LNCaP clone FGC (cell line): ENCODE measurements at regions not wholly inside any gene's neighbourhood (a gene's known extent, or its start where the extent isn't known, plus 50 kb on each side); places are given as distances from the start of the nearest gene placed in this dataset.

Experiments used
- DNase-seq: peaks from one replicate; pipeline ENCODE4 v3.0.0-alpha.2; 2011; ENCODE audit warnings: low read depth
- H3K4me3 ChIP-seq: 2 replicates; pipeline ENCODE4 v1.5.1; 2011; ENCODE audit warnings: mild to moderate bottlenecking, low read depth, low read length, control low read depth
- CTCF ChIP-seq: IDR thresholded peaks from 2 replicates; pipeline ENCODE4 v1.5.1; 2012; ENCODE audit warnings: mild to moderate bottlenecking; ENCODE audit not compliant: control insufficient read depth, insufficient read depth; ENCODE audit errors: extremely low read depth

GRCh38 chr4:125838202-125838601 lies 523.4 kb downstream of the FAT4 start:
- H3K4me3 ChIP-seq = no peak overlapping the region
- no peak for DNase-seq
- TF ChIP-seq CTCF = no peak

GRCh38 chr4:125838924-125839323 lies 524.2 kb downstream of the FAT4 start:
- H3K4me3 ChIP-seq = no peak overlapping the region
- no peak for DNase-seq
- no peak for TF ChIP-seq CTCF

GRCh38 chr4:125843947-125844346 lies 529.2 kb downstream of the FAT4 start:
- TF ChIP-seq CTCF = no peak
- no peak for DNase-seq
- no peak overlapping the region for H3K4me3 ChIP-seq

- DNase-seq = no peak
- no peak for TF ChIP-seq CTCF
- H3K4me3 ChIP-seq = no peak overlapping the region
Observed at GRCh38 chr4:125847518-125847917, 532.8 kb downstream of the FAT4 start.

- DNase-seq = no peak
- no peak for TF ChIP-seq CTCF
- no peak overlapping the region for H3K4me3 ChIP-seq
Observed at GRCh38 chr4:125849869-125850268, 535.1 kb downstream of the FAT4 start.

GRCh38 chr4:125891597-125892258 lies 577.0 kb downstream of the FAT4 start:
- no peak for DNase-seq
- no peak for TF ChIP-seq CTCF
- no peak overlapping the region for H3K4me3 ChIP-seq

- no peak for DNase-seq
- TF ChIP-seq CTCF = no peak
- no peak overlapping the region for H3K4me3 ChIP-seq
Observed at GRCh38 chr4:125904802-125905201, 590.0 kb downstream of the FAT4 start.
